COLO668 (cell line): ENCODE measurements at regions not wholly inside any gene's neighbourhood (a gene's known extent, or its start where the extent isn't known, plus 50 kb on each side); places are given as distances from the start of the nearest gene placed in this dataset.
"Not testable (repeated sequence)": the region's sequence is repeated elsewhere in the genome, so short reads cannot be mapped to it uniquely, and the experiment has no call there.

Experiments
- DNase-seq: peaks from one replicate; lab custom pipeline; 2025; ENCODE audit not compliant: unreplicated experiment; lab: John Stamatoyannopoulos, UW

GRCh38 chr12:108424026-108424425 is 84.9 kb upstream of the CMKLR1 start:
- no peak for DNase-seq

GRCh38 chr12:108423486-108423885 is 84.4 kb upstream of the CMKLR1 start:
- DNase-seq = no peak

GRCh38 chr12:108421082-108421481 is 82.0 kb upstream of the CMKLR1 start:
- DNase-seq = not testable (repeated sequence)

GRCh38 chr12:108420421-108420820 is 81.3 kb upstream of the CMKLR1 start:
- DNase-seq = not testable (repeated sequence)

GRCh38 chr12:108419949-108420348 is 80.8 kb upstream of the CMKLR1 start:
- DNase-seq = no peak

- no peak for DNase-seq
Observed at GRCh38 chr12:108418164-108418890, 79.2 kb upstream of the CMKLR1 start.

GRCh38 chr12:108414021-108414420 is 74.9 kb upstream of the CMKLR1 start:
- no peak for DNase-seq

GRCh38 chr12:108410689-108411088 is 71.6 kb upstream of the CMKLR1 start:
- DNase-seq = no peak

- no peak for DNase-seq
Observed at GRCh38 chr12:108409481-108409880, 70.4 kb upstream of the CMKLR1 start.

GRCh38 chr12:108403952-108404351 is 64.8 kb upstream of the CMKLR1 start:
- DNase-seq = no peak

GRCh38 chr12:108401964-108402363 is 62.9 kb upstream of the CMKLR1 start:
- DNase-seq = no peak

- DNase-seq = no peak
Observed at GRCh38 chr12:108400900-108401480, 61.9 kb upstream of the CMKLR1 start.

GRCh38 chr12:108400481-108400880 is 61.4 kb upstream of the CMKLR1 start:
- DNase-seq = no peak

- no peak for DNase-seq
Observed at GRCh38 chr12:108400056-108400455, 60.9 kb upstream of the CMKLR1 start.

- no peak for DNase-seq
Observed at GRCh38 chr12:108399514-108399913, 60.4 kb upstream of the CMKLR1 start.

GRCh38 chr12:108394196-108394595 is 55.1 kb upstream of the CMKLR1 start:
- DNase-seq = no peak

GRCh38 chr12:108392284-108392683 is 53.2 kb upstream of the CMKLR1 start:
- DNase-seq = no peak

- DNase-seq = no peak
Observed at GRCh38 chr12:108390495-108391203, 51.5 kb upstream of the CMKLR1 start.

GRCh38 chr12:108389544-108389943 is 50.4 kb upstream of the CMKLR1 start:
- DNase-seq = no peak
